Suprapubic skin (tissue), 4 donors: ENCODE measurements at regions not wholly inside any gene's neighbourhood (a gene's known extent, or its start where the extent isn't known, plus 50 kb on each side); places are given as distances from the start of the nearest gene placed in this dataset.
"Not testable (repeated sequence)": the region's sequence is repeated elsewhere in the genome, so short reads cannot be mapped to it uniquely, and the experiment has no call there.

ENCODE experiments used
- EP300 ChIP-seq: sonication (generic); formaldehyde crosslinking; IDR thresholded peaks from one replicate; pipeline ENCODE4 v1.6.1; 2017; ENCODE audit warnings: antibody characterized with exemption
- POLR2A ChIP-seq, 2 donors: fragments of 450-650 bp; IDR thresholded peaks; one replicate each; pipeline ENCODE4 v1.6.1; 2017; ENCODE audit warnings: antibody characterized with exemption in 2 of 2, mild to moderate bottlenecking in 2 of 2, moderate library complexity in 2 of 2
- POLR2AphosphoS5 ChIP-seq, 3 donors: sonication (generic); formaldehyde crosslinking; IDR thresholded peaks; one replicate each; pipeline ENCODE4 v1.6.1; 2017; ENCODE audit warnings: antibody characterized with exemption in 3 of 3
- TF ChIP-seq, protein P1 (sequence below), 2 donors: fragments of 200-600 bp in 1 of 2; fragments of 450-650 bp in 1 of 2; sonication (generic) in 1 of 2; IDR thresholded peaks; one replicate each; pipeline ENCODE4 v1.5.1; 2016 to 2019; ENCODE audit warnings: antibody characterized with exemption in 2 of 2, mild to moderate bottlenecking in 1 of 2, moderate library complexity in 1 of 2

DNA sequence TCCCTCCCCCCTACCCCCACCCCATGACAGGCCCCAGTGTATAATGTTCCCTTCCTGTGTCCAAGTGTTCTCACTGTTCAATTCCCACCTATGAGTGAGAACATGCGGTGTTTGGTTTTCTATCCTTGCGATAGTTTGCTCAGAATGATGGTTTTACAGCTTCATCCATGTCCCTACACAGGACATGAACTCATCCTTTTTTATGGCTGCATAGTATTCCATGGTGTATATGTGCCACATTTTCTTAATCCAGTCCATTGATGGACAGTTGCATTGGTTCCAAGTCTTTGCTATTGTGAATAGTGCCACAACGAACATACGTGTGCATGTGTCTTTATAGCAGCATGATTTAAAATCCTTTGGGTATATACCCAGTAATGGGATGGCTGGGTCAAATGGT, 165.6 kb upstream of the TMEM45B start:
- TF ChIP-seq, protein P1, sequence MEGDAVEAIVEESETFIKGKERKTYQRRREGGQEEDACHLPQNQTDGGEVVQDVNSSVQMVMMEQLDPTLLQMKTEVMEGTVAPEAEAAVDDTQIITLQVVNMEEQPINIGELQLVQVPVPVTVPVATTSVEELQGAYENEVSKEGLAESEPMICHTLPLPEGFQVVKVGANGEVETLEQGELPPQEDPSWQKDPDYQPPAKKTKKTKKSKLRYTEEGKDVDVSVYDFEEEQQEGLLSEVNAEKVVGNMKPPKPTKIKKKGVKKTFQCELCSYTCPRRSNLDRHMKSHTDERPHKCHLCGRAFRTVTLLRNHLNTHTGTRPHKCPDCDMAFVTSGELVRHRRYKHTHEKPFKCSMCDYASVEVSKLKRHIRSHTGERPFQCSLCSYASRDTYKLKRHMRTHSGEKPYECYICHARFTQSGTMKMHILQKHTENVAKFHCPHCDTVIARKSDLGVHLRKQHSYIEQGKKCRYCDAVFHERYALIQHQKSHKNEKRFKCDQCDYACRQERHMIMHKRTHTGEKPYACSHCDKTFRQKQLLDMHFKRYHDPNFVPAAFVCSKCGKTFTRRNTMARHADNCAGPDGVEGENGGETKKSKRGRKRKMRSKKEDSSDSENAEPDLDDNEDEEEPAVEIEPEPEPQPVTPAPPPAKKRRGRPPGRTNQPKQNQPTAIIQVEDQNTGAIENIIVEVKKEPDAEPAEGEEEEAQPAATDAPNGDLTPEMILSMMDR (IDR thresholded peaks at IDR 0.05) = not testable (repeated sequence)
- TF ChIP-seq POLR2AphosphoS5 (IDR thresholded peaks at IDR 0.05); POLR2A (IDR thresholded peaks at IDR 0.05); EP300: not testable (repeated sequence)
